Loucy (cell line): ENCODE measurements at regions not wholly inside any gene's neighbourhood (a gene's known extent, or its start where the extent isn't known, plus 50 kb on each side); places are given as distances from the start of the nearest gene placed in this dataset.

Experiments used
- EZH2phosphoT487 ChIP-seq: fragments of 200-600 bp; IDR thresholded peaks from 2 replicates; pipeline ENCODE4 v1.6.1; 2018; ENCODE audit warnings: antibody characterized with exemption, mild to moderate bottlenecking, moderate library complexity, borderline replicate concordance
- TF ChIP-seq, protein P1 (sequence below): fragments of 200-600 bp; sonication (generic); conservative IDR thresholded peaks from 2 replicates; pipeline ENCODE4 v1.5.1; 2014; ENCODE audit warnings: mild to moderate bottlenecking, antibody characterized with exemption, low read length

GRCh38 chr4:106496061-106496460 lies 127.5 kb upstream of the GIMD1 start:
- TF ChIP-seq, protein P1, sequence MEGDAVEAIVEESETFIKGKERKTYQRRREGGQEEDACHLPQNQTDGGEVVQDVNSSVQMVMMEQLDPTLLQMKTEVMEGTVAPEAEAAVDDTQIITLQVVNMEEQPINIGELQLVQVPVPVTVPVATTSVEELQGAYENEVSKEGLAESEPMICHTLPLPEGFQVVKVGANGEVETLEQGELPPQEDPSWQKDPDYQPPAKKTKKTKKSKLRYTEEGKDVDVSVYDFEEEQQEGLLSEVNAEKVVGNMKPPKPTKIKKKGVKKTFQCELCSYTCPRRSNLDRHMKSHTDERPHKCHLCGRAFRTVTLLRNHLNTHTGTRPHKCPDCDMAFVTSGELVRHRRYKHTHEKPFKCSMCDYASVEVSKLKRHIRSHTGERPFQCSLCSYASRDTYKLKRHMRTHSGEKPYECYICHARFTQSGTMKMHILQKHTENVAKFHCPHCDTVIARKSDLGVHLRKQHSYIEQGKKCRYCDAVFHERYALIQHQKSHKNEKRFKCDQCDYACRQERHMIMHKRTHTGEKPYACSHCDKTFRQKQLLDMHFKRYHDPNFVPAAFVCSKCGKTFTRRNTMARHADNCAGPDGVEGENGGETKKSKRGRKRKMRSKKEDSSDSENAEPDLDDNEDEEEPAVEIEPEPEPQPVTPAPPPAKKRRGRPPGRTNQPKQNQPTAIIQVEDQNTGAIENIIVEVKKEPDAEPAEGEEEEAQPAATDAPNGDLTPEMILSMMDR = no peak
- TF ChIP-seq EZH2phosphoT487 = no peak
